B cell (primary cell): ENCODE measurements at regions not wholly inside any gene's neighbourhood (a gene's known extent, or its start where the extent isn't known, plus 50 kb on each side); places are given as distances from the start of the nearest gene placed in this dataset.

Source experiments
- CTCF ChIP-seq: fragments of 200-600 bp; IDR thresholded peaks from one replicate; pipeline ENCODE4 v1.8.0; 2022; ENCODE audit warnings: antibody characterized with exemption, mild to moderate bottlenecking
- EZH2 ChIP-seq: IDR thresholded peaks from 2 replicates; pipeline ENCODE4 v1.6.1; 2012; ENCODE audit warnings: borderline replicate concordance, low read depth, mild to moderate bottlenecking, moderate library complexity, low read length; ENCODE audit not compliant: insufficient read depth, poor library complexity, severe bottlenecking

- TF ChIP-seq CTCF (no peak), EZH2 (no peak)
These were observed 394.8 kb downstream of the MATN1 start for GRCh38 chr1:30328401-30329262.
